OCI-LY7 (cell line): ENCODE measurements at regions not wholly inside any gene's neighbourhood (a gene's known extent, or its start where the extent isn't known, plus 50 kb on each side); places are given as distances from the start of the nearest gene placed in this dataset.
A peak's percentile ranks its signal among the peaks of the same experiment; 100 is the strongest.

ENCODE experiments used
- BruUV-seq: library from RNA; stranded (reverse); fragments of 400-500 nt; replicated peaks from 2 replicates; lab custom pipeline; 2021; lab: Mats Ljungman, UMichigan
- CTCF ChIA-PET: fragments of 300-600 bp; sonication (Branson Sonifier 250); formaldehyde crosslinking; loops from one replicate; lab custom pipeline; 2022; ENCODE audit warnings: antibody characterized with exemption; ENCODE audit not compliant: unreplicated experiment; lab: Charles Lee
- POLR2A ChIA-PET: fragments of 300-600 bp; sonication (Branson Sonifier 250); formaldehyde crosslinking; loops from one replicate; lab custom pipeline; 2022; ENCODE audit warnings: antibody characterized with exemption; lab: Charles Lee
- DNase-seq: peaks from one replicate; pipeline ENCODE4 v3.0.0-alpha.2; 2015; ENCODE audit warnings: low spot score
- H2AFZ ChIP-seq: fragments of 200-600 bp; sonication (generic), shearing (Covaris generic); 2 replicates; pipeline ENCODE4 v1.6.1; 2014; ENCODE audit warnings: mild to moderate bottlenecking, antibody characterized with exemption, low read length, moderate library complexity
- H3K27ac ChIP-seq: fragments of 200-600 bp; sonication (generic); 2 replicates; pipeline ENCODE4 v1.5.1; 2014; ENCODE audit warnings: mixed run types, low read depth, mild to moderate bottlenecking, moderate library complexity, low read length, inconsistent platforms; ENCODE audit not compliant: poor library complexity, severe bottlenecking
- H3K36me3 ChIP-seq: fragments of 200-600 bp; sonication (generic); 2 replicates; pipeline ENCODE4 v1.6.1; 2014; ENCODE audit warnings: mild to moderate bottlenecking, antibody characterized with exemption, low read length, moderate library complexity, mixed read lengths; ENCODE audit not compliant: insufficient read depth
- H3K4me1 ChIP-seq: fragments of 200-600 bp; sonication (generic); 2 replicates; pipeline ENCODE4 v1.5.1; 2014; ENCODE audit warnings: mild to moderate bottlenecking, low read length; ENCODE audit not compliant: insufficient read depth, poor library complexity, severe bottlenecking
- H3K4me2 ChIP-seq: fragments of 200-600 bp; sonication (generic); 2 replicates; pipeline ENCODE4 v1.6.1; 2014; ENCODE audit warnings: mild to moderate bottlenecking, low read length
- H3K4me3 ChIP-seq: fragments of 200-600 bp; sonication (generic); 2 replicates; pipeline ENCODE4 v1.5.1; 2014; ENCODE audit warnings: mild to moderate bottlenecking, low read depth, low read length; ENCODE audit not compliant: poor library complexity, severe bottlenecking
- H3K79me2 ChIP-seq: fragments of 200-600 bp; sonication (generic); 2 replicates; pipeline ENCODE4 v1.6.1; 2016; ENCODE audit warnings: low read depth, mild to moderate bottlenecking, low read length, moderate library complexity, mixed read lengths; ENCODE audit not compliant: insufficient read depth
- H3K9me2 ChIP-seq: fragments of 200-600 bp; sonication (generic); 2 replicates; pipeline ENCODE4 v1.6.1; 2016; ENCODE audit warnings: mild to moderate bottlenecking, low read length, mixed read lengths; ENCODE audit not compliant: insufficient read depth
- H3K9me3 ChIP-seq: fragments of 200-600 bp; sonication (generic); 2 replicates; pipeline ENCODE4 v1.6.1; 2014; ENCODE audit warnings: mild to moderate bottlenecking, mixed run types, low read length, mixed read lengths
- H4K20me1 ChIP-seq: fragments of 200-600 bp; sonication (generic); 2 replicates; pipeline ENCODE4 v1.6.1; 2014; ENCODE audit warnings: mild to moderate bottlenecking, antibody characterized with exemption, low read length, moderate library complexity, mixed read lengths; ENCODE audit not compliant: insufficient read depth
- EZH2phosphoT487 ChIP-seq: fragments of 200-600 bp; sonication (generic); IDR thresholded peaks from 2 replicates; pipeline ENCODE4 v1.6.1; 2018; ENCODE audit warnings: low read depth, borderline replicate concordance, mild to moderate bottlenecking, mixed run types, antibody characterized with exemption, low read length, moderate library complexity, mixed read lengths
- intact Hi-C: fragments of 100-400 bp; cut with micrococcal nuclease; formaldehyde crosslinking; loops from one replicate; pipeline ENCODE4 v1.10.0; 2022; ENCODE audit not compliant: unreplicated experiment
- TF ChIP-seq, protein P1 (sequence below): fragments of 200-600 bp; sonication (generic); conservative IDR thresholded peaks from 2 replicates; pipeline ENCODE4 v1.5.1; 2014; ENCODE audit warnings: mild to moderate bottlenecking, antibody characterized with exemption, low read length, moderate library complexity, mixed read lengths

DNA sequence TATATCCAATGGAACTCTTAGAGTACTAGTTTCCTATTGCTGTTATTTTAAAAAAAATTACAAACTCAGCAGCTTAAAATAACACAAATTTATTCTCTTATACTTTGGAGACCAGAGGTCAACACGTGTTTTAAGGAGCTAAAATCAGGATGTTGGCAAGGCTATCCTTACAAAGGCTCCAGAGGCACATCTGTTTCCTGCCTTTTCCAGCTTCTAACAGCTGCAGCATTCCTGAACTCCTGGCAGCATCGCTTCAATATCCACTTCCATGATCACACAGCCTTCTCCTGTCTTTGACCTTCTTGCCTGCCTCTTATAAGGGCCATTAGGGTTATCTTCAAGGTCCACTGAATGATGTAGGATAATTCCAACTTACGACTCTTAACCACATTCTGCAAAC, 92.2 kb upstream of the CCNG1 start:
- Histone ChIP-seq H3K79me2 (no peaks in the 10 kb centered on the region), H3K9me2 (no peaks in the 10 kb centered on the region), H3K9me3 (no peaks in the 10 kb centered on the region), H3K4me3 (no peak overlapping the region), H3K4me2 (no peak overlapping the region), H3K36me3 (no peaks in the 10 kb centered on the region), H4K20me1 (no peaks in the 10 kb centered on the region), H3K27ac (no peak overlapping the region), H3K4me1 (no peaks in the 10 kb centered on the region), H2AFZ (no peak overlapping the region)
- DNase-seq = no peak
- ChIA-PET POLR2A (interaction anchor here (0.7 kb wide), 1 partner anchor 798 kb away, joined by 3 read pairs; no protein-coding TSS in a partner anchor), CTCF (no interaction called here)
- intact Hi-C loops = loop anchor here (10.0 kb wide), 1 partner anchor 260 kb away; no protein-coding TSS in a partner anchor
- BruUV-seq = no TSS peak
- no peak for TF ChIP-seq EZH2phosphoT487
- TF ChIP-seq, protein P1, sequence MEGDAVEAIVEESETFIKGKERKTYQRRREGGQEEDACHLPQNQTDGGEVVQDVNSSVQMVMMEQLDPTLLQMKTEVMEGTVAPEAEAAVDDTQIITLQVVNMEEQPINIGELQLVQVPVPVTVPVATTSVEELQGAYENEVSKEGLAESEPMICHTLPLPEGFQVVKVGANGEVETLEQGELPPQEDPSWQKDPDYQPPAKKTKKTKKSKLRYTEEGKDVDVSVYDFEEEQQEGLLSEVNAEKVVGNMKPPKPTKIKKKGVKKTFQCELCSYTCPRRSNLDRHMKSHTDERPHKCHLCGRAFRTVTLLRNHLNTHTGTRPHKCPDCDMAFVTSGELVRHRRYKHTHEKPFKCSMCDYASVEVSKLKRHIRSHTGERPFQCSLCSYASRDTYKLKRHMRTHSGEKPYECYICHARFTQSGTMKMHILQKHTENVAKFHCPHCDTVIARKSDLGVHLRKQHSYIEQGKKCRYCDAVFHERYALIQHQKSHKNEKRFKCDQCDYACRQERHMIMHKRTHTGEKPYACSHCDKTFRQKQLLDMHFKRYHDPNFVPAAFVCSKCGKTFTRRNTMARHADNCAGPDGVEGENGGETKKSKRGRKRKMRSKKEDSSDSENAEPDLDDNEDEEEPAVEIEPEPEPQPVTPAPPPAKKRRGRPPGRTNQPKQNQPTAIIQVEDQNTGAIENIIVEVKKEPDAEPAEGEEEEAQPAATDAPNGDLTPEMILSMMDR = no peak

DNA sequence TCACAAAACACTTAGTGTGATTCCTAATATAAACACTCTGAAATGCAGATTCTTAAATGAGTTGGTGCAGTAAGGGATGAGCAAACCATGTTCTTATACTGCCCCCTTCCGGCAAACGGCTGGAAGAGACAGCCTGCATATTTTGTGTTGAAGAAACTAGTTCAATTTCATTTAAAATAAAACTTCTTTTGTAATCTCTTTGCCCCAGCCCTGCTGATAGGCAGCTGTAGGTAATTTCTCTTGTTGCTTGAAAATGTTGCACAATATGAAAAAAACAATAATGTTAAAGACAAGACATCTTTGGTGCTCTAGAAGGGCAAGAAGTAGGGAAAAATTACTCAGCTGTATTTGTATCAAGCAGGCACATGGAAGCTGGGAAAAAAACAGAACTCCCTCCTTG, 89.7 kb upstream of the CCNG1 start:
- Histone ChIP-seq H3K4me2 (no peak overlapping the region), H3K27ac (no peak overlapping the region), H3K79me2 (no peaks in the 10 kb centered on the region), H4K20me1 (no peaks in the 10 kb centered on the region), H3K36me3 (no peaks in the 10 kb centered on the region), H3K4me3 (no peak overlapping the region), H3K9me3 (no peaks in the 10 kb centered on the region), H3K9me2 (no peaks in the 10 kb centered on the region), H3K4me1 (no peaks in the 10 kb centered on the region), H2AFZ (no peak overlapping the region)
- DNase-seq = peak; percentile 70
- intact Hi-C loops = loop anchor here (2.0 to 10.0 kb wide), 3 partner anchors 61 to 1497 kb away; no protein-coding TSS in a partner anchor
- ChIA-PET CTCF (no interaction called here), POLR2A (interaction anchor here (0.7 kb wide), 1 partner anchor 165 kb away, joined by 4 read pairs; no protein-coding TSS in a partner anchor)
- no TSS peak for BruUV-seq
- TF ChIP-seq EZH2phosphoT487 = no peak
- TF ChIP-seq, protein P1 = peak; percentile 99

DNA sequence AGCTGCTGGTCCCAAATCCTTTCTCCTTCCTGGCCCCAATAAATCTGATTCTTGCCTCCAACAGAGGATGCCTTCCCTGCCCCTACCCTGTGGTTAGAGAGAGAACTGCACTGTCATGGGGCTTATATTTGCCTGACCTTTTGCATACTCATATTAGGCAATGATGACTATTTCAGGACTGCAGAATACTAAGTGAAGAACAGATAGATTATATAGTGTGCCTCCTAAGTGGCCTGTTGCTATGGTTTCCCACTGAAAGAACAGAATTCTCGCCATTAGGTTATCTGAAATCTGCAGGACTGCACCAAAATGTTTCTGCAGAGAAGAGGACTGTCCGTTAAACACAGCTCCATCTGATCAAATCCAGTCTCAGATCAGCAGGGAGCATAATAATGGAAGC, 87.3 kb upstream of the CCNG1 start:
- no peak overlapping the region for H3K4me2 ChIP-seq
- no peaks in the 10 kb centered on the region for H3K4me1 ChIP-seq
- H3K9me2 ChIP-seq = no peaks in the 10 kb centered on the region
- H3K27ac ChIP-seq = no peak overlapping the region
- H2AFZ ChIP-seq = no peak overlapping the region
- no peaks in the 10 kb centered on the region for H3K79me2 ChIP-seq
- ChIA-PET CTCF (no interaction called here), POLR2A (interaction anchor here (0.9 kb wide), 1 partner anchor 25 kb away, joined by 3 read pairs; no protein-coding TSS in a partner anchor)
- no peak overlapping the region for H3K4me3 ChIP-seq
- intact Hi-C loops = no loop called here
- H4K20me1 ChIP-seq = no peaks in the 10 kb centered on the region
- DNase-seq = no peak
- no peak for TF ChIP-seq EZH2phosphoT487
- TF ChIP-seq, protein P1 = no peak
- no TSS peak for BruUV-seq
- H3K36me3 ChIP-seq = no peaks in the 10 kb centered on the region
- no peaks in the 10 kb centered on the region for H3K9me3 ChIP-seq
